Hematopoietic multipotent progenitor cell treated with erythropoietin and hydrocortisone succinate and interleukin-3 and kit ligand, for 17 days (in vitro differentiated cells): ENCODE measurements at regions not wholly inside any gene's neighbourhood (a gene's known extent, or its start where the extent isn't known, plus 50 kb on each side); places are given as distances from the start of the nearest gene placed in this dataset.
"Not testable (repeated sequence)": the region's sequence is repeated elsewhere in the genome, so short reads cannot be mapped to it uniquely, and the experiment has no call there.

Source experiments
- DNase-seq: peaks from one replicate; pipeline ENCODE4 v3.0.0-alpha.2; 2015; ENCODE audit warnings: low spot score

DNA sequence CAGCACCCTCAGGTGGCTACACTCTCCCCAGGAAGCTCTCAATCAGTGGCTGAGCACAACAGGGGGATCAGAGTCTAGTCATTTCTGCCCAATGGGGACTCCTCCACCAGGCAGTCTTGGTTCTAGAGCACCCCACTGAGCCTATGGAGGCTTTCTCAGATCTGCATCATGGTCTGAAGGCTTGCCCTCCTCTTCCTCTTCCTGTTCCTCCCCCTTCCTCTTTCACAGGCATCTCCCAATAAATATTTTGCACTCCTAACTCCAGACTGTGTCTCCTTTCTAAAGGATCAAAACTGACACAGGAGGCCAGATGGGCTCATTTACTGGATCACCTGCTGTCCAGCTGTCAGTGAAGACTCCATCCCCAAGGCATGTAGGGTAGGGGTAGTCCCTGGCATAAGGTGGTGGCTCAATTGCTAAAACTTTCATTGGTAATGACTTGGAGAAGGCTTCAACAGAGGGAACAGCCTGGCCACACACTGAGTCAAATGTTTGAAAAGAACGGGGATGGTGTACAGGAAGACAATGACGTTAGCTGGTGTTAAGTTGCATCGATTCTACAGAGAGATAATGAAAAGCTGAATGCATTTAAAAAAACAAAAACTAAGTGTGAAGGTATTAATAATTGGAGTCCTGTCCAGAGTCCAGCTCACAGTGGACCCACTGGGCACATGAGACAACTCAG lies 84.2 kb upstream of the SLC2A1 start:
- DNase-seq, result no peak

DNA sequence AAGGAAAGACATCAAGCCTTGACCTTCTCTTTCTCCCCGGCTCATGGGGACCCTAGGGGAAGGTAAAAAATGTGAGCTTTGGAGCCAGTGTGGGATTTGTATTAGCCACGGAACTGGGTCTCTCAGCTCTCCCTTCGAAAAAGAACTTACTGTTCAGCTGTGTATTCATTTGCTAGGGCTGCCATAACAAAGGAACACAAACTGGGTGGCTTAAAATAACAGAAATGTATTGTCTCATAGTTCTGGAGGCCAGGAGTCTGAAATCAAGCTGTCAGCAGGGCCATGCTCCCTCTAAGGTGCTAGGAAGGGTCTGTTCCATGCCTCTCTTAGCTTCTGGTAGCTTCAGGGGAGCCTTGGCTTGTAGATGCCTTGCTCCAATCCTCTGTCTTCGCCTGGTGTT lies 83.5 kb upstream of the SLC2A1 start:
- DNase-seq, result no peak

DNA sequence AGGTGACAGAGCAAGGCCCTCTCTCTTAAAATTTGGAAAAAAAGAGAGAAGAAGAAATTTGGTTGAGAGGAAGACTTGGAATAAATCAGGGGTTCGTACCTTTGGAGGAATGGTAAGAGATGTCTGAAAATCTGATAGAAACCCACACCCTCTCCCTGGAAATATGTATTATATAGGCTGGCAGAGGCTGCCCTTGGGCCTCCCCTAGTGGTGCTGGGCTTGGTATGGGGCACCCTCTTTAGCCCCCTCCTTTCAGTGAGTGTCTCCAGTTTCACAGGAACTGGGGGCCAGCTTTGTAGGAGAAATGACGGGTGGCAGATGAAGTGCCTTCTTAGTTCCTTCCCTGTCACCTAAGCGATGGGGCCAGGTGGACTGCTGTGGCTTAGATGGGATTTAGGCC lies 82.9 kb upstream of the SLC2A1 start:
- peak; percentile 63 for DNase-seq

DNA sequence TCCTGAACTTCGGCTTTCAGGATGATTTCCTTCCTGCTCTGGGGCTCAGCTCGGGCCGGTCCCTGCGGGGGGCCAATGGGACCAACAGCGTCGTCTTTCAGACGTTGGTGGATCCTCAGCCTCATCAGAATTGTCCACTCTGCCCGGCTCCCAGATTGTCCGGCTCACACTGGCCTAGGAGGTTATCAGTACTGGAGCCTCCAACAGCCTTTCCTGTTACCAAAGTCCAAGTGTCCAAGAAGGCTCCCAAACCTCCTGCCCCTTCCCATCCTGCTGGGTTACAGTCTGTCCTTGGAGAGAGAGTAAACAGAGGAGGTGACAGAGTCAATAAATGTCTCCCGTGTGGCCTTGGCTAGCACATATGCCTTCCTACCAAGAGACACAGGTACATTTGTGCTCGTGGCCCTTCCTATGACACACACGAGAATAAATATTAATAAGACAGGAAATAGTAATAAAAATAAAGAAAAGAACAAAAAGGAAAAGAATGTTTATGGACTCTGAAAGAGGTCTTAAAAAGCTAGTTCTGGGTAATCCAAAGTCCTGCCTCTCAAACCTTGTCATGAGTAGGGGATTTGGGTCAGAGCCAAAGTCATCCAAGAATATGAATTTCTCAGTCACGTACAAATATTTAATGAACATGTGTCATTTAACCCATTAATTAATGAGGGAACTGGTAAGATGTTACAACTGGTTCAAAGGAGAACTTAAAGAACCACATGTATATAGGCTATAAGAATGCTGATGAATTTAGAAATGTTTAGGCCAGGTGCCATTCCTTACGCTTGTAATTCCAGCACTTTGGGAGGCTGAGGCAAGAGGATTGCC lies 80.8 kb upstream of the SLC2A1 start:
- no peak for DNase-seq

DNA sequence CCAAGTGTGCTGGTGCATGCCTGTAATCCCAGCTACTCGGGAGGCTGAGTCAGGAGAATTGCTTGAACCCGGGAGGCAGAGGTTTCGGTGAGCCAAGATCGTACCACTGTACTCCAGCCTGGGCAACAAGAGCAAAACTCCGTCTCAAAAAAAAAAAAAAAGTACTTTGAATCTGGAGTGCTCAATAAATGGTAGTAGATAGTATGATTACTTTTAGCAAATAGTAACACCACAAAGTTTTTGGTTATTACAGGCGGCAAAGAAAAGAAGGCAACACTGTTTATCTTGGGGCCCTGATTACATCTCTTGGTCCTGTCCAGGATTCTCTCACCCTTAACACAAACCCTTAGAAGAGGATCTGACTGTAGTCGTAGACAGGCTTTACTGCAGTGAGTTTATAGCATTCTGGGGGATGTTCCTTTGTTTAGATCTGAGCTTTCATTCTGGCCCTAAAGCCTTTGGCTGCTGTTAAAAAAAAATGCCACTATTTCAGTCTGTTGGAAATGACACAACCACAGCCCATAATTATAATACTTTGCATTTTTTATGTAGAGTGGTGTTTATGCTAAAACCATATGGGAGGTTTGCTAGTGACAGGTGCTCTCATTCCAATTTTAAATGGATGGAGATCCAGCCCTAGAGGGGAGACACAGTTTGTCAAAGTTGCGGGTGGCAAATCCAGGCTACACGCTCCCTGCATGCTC lies 79.7 kb upstream of the SLC2A1 start:
- DNase-seq, result no peak

DNA sequence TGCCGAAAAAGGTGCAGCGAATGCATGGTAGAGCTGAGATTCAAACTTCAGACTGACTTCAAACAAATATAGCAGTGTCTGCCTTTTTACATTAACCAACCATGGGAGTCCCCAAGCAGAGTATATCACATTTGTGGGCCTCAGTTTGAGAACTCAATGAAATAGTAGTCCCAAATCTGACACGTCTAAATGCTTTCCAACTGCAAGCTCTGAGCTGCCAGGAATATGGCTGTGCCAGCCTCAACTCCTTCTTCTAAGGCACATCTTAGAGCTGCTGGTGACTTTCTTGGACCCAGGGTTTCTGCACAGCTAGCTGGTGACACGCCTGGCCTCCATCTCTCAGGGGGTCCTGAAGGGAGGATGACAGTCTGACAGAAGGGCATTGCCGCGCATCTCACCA lies 78.8 kb upstream of the SLC2A1 start:
- no peak for DNase-seq

DNA sequence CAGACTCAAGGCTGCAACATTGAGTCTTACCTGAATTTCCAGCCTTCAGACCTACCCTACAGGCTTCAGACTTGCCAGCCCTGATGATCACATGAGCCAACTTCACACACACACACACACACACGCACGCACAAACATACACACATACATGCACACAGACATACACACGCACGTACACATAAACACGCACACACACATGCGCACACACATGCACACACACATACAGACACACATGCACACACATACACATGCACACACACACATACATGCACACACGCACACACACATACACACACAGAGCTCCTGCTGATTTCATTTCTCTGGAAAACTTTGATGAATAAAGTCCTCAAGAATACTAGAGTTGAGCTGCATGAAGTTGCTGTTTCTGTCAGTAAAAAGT lies 78.3 kb upstream of the SLC2A1 start:
- DNase-seq, result no peak

DNA sequence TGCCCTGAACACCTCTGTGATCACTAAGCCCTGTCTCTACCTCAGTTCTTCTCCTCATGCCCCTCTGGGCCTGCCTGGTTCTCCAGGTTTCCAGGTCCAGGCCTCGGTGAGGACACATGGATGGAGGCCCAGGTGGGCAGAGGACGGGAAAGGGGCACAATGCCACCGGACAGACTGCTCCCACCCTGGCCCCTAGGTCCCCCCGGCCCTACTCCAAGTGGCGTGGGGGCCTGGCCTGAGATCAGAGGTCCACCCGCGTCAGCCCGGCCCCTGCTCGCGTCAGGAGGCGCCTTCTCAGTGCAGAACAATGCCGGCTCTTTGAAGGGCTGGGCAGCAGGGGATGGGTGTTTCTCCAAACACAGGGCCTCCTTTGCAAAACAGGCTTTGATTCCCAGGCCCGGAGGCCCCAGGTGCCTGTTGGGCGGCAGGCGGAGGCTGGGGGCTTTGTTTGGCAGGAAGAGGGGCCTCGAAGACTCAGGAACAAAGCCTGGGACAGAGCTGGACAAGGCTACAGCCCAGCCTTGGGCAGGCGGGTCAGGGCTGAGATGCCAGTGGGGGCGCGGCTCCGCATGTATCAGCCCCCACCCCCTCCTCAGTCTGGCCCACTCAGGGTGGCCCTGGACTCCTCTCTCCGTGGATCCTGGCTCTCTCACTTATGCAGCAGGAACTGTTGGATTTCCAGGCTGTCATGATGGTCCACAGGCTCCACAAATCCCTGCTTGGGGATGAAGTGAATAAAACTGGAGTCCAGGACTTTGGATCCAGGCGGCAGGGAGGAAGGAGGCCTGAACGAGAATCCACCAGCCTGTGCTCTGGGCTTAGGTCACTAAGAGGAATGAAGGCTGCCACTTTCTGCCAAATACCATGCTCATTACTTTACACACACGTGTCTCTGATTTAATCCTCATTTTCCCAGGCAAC lies 77.4 kb upstream of the SLC2A1 start:
- DNase-seq, result no peak

DNA sequence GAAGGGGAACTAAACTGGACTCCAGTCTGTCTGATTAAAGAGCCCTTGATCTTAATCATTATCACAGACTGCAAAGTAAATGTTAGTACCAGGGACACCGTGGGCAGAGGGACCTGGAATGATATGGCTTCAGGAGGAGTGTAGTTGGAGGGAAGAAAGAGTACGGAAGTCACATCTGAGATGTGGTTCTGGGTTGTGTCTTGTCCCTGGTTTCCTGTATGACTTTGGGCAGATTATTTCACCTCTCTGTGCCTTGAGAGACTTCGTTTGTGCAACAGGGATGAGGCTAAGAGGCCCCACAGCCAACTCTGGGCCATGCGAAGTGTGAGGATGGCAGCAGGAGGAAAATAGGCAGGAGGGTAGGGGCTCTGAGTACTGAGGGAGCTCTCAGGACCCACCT lies 76.1 kb upstream of the SLC2A1 start:
- DNase-seq, result no peak

DNA sequence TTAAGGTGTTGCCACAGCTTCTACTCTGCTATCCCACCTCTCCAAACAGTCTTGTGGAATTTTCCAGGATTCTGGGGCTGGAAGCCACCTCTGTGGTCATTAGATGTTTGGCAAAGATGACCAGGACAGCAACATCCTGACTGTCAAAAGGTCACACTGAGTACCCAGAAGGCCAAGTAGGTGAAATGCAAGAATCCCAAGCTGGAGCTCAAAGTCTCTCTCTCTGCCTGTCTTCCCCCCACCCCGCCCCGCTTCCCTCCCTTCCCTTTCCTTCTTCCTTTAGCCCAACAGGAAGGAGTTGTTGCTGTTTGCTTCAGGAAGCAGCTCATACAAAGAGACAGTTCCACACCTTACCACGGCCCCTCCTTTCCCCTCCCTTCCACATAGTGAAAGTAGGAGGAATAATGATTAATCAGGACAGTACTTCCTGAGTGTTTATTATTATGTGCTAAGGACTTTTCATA lies 75.6 kb upstream of the SLC2A1 start:
- no peak for DNase-seq

DNA sequence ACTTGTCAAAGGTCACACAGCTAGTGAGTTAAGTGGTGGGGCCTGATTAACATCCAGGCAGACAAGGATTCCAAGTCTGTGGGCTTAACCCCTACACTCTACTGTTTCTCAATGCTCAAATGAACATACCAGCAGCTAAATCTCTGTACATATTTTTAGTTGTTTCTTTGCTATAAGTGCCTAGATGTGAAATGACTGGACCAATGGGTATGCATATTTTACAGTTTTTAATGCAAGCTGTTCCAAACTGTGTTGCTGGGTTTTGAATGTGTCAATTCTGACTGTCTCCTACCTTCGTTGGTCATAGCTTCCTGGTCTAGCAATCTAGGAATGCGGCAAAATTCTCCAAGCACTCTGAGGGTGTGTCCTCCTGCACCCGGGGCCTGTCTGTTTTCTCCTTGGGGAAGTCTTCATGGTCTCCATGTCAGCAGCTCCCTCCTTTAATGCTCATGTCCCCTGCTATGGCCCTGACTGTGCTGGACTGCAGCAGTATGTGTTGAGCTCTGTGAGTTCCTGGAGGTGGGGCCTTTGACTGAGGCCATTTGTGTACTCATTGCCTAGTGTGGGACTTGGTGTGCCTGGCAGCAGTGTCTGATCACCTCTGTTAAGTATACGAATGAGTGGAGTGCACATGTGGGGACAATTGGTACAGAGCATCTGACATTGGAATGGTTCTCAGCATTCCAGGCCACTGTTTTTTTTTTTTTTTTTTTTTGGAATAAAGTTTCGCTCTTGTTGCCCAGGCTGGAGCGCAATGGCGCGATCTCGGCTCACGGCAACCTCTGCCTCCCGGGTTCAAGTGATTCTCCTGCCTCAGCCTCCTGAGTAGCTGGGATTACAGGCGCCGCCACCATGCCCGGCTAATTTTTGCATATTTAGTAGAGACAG lies 72.9 kb upstream of the SLC2A1 start:
- DNase-seq, result no peak

DNA sequence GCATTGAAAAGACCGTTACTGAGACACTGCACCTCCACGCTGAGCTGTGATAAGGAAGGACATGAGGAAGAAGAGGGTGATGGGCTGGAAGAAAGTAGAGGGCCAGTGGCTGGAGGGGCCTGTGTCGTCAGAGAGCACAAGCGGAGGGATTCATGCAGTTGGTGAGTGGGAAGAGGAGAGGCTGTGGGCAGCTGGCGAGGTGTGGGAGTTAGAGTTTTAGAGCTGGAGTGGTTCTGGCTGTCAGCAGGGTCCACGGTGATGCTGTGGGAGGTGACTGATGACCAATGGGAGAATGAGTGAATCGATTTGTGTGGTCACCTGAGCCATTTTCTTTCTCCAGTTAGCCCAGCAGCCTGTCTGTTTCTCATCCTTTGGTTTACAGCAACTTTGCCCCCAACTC lies 66.2 kb upstream of the SLC2A1 start:
- DNase-seq, result no peak

DNA sequence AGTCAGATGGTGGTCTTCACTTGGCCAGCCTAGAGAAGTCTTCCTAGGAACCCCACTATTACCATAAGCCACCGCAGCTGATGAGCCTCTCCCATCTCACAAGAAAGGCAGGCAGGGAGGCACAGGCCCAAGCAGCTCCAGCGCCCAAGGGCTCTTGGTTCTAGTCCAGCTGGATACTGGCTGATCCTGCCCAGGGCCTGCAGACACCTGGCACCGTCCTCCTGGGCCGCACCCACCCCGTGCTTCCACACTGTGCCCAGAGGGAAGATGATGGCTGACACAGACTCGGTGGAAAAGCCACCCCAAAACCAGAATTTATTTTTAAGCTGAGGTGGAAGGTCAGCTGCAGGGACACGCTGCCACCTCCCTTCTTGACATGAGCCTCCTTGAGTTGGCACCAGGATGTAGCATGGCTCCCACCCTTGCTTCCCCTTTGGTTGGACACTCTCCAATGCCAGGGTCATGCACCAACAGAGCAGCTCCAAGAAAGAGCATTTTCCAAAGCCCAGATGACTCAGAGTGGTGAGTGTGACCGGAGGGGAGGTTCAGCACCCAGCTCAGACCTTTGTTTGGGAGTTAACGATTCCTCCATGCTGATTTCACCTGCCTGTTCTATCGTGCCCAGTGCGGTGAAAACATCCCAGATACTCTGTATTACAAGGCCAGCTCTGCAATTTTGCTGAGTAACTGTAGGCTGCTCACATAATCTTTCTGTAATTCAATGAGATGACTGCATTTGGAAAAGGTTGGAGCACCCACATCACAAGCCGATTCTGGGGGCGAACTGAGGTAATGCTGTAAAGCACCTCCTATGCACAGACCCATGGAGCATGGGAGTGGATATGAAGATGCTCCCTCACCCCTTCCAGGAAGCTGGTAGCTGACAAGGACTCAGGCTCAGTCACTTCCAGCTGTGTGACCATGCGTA lies 63.1 kb upstream of the SLC2A1 start:
- peak; percentile 43 for DNase-seq

DNA sequence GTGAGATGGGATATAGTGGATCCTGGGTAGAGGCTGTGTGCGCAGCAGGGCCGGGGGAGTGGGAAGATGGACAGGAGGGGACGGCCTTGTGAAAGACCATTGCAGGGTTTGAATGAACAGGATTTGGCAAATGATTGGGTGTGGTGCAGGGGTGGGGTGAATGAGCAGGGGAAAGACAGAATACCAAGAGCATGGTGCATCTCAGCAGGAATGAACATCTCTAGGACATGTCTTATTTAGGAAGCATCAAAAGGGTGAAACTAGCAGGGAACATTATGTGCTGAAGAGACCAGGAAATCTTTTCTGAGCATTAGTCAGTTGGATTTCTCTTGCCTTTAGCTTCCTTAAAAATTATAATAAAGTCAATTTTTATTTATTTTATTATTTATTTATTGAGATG lies 60.6 kb upstream of the SLC2A1 start:
- DNase-seq, result no peak

DNA sequence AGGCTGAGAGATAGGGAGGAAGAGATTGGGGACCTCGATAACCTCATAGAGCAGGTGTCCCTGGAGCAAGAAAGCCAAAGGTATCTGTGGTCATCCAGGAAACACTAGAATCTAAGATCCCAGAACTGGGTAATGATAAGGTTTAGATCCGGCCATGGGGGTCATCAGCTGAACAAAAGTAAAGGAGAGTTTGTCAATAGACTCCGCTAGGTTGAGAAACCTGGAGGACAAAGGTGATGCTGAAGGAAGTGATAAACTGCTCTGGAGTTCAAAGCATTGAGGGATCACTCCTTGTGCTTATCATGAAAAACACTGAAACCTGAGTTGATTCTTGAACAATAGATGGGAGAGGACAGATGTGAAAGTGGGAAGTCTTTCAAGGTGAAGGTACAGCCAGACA lies 59.5 kb upstream of the SLC2A1 start:
- DNase-seq, result no peak

DNA sequence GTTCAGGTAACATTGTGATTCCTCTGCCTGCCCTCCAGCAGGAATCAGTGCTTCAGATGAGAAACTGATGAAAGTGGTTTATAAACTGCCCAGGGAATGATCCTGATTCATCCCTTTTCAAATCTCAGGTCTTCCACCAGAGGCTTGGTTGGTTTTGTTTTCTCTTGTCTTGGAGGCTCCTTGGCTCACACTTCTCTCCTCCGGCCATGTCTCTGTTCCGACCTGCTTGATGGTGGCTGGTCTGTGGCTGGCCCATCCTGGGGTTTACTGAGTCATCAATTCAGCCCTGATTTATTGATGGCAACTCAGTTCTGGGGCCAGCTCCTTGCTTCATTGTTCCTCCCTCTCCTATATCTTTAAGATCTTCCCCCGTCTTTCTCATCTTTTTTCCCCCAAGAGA lies 56.6 kb upstream of the SLC2A1 start:
- DNase-seq, result no peak

DNA sequence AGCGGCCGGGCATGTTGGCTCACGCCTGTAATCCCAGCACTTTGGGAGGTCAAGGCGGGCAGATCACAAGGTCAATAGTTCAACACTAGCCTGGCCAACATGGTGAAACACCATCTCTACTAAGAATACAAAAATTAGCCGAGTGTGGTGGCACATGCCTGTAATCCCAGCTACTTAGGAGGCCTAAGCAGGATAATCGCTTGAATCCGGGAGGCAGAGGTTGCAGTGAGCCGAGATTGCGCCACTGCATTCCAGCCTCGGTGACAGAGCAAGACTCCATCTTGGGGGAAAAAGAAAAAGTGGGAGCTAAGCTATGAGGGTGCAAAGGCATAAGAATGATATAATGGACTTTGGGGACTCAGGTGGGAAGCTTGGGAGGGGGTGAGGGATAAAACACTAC lies 55.9 kb upstream of the SLC2A1 start:
- not testable (repeated sequence) for DNase-seq

DNA sequence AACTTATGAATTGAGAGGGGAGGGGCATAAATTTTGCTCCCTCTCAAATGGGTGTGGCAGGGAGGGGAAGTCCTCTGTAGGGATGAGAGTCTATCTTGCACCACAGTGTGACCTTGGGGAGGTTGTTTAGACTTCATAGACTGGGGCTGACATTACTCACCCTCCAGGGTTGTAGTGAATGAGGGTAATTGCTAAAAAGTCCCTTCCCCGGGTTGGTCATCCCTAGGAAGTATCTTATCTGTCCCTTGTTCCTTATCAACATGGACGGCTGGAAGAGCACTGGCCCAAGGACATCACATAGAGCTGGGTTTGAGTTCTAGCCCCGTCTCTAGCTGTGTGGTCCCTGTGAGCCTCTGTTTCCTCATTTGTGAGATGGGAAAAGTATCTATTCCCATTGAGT lies 52.4 kb upstream of the SLC2A1 start:
- peak; percentile 42 for DNase-seq

DNA sequence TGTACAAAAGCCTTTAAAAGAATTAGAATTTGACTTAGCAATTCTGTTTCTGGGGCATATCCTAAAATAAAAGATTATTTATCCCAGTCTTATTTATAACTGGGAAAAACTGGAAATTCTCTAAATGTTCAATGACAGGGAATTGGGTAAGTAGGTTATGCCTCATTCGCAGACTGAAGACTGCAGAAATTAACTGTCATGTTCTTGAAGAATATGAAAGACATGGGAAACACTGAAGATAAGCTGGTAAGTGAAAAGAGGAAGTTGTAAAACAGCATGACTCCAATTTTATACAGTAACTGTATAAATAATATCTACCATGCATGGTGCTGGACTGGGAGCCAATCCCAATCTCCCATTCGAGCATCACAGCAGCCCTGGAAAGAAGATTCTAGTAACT lies 50.6 kb upstream of the SLC2A1 start:
- no peak for DNase-seq
